IPS-18a (cell line): ENCODE measurements at regions not wholly inside any gene's neighbourhood (a gene's known extent, or its start where the extent isn't known, plus 50 kb on each side); places are given as distances from the start of the nearest gene placed in this dataset.
"Not testable (repeated sequence)": the region's sequence is repeated elsewhere in the genome, so short reads cannot be mapped to it uniquely, and the experiment has no call there.

Experiments used
- H3K27ac ChIP-seq: one replicate; pipeline ENCODE4 v1.5.1; 2013; ENCODE audit warnings: low read length
- H3K27me3 ChIP-seq: one replicate; pipeline ENCODE4 v1.6.1; 2013; ENCODE audit warnings: mild to moderate bottlenecking, low read length; ENCODE audit not compliant: control insufficient read depth, insufficient read depth
- H3K36me3 ChIP-seq: one replicate; pipeline ENCODE4 v1.6.1; 2013; ENCODE audit warnings: low read depth, low read length; ENCODE audit not compliant: control insufficient read depth
- H3K4me1 ChIP-seq: one replicate; pipeline ENCODE4 v1.6.1; 2013; ENCODE audit warnings: low read depth, low read length; ENCODE audit not compliant: control insufficient read depth
- H3K4me3 ChIP-seq: one replicate; pipeline ENCODE4 v1.5.1; 2013; ENCODE audit warnings: low read length
- H3K9ac ChIP-seq: one replicate; pipeline ENCODE4 v1.6.1; 2013; ENCODE audit warnings: mild to moderate bottlenecking, low read length, moderate library complexity
- H3K9me3 ChIP-seq: one replicate; pipeline ENCODE4 v1.6.1; 2013; ENCODE audit warnings: low read depth, low read length; ENCODE audit not compliant: control insufficient read depth

GRCh38 chr1:219712506-219712905, 99.6 kb upstream of the ZC3H11B start:
- no peaks in the 10 kb centered on the region for H3K9me3 ChIP-seq
- H3K27me3 ChIP-seq, result no peaks in the 10 kb centered on the region
- no peaks in the 10 kb centered on the region for H3K36me3 ChIP-seq
- H3K27ac ChIP-seq, result no peak overlapping the region
- no peak overlapping the region for H3K9ac ChIP-seq
- peaks cover 4% of the 10 kb centered on the region for H3K4me1 ChIP-seq
- no peak overlapping the region for H3K4me3 ChIP-seq

- Histone ChIP-seq H3K36me3 (no peaks in the 10 kb centered on the region), H3K9me3 (no peaks in the 10 kb centered on the region), H3K9ac (no peak overlapping the region), H3K27me3 (no peaks in the 10 kb centered on the region), H3K4me1 (peaks cover 4% of the 10 kb centered on the region), H3K4me3 (no peak overlapping the region), H3K27ac (no peak overlapping the region)
These were observed 97.8 kb upstream of the ZC3H11B start for GRCh38 chr1:219710529-219711194.

GRCh38 chr1:219708919-219709543, 96.1 kb upstream of the ZC3H11B start:
- Histone ChIP-seq H3K9ac (no peak overlapping the region), H3K4me1 (peaks cover 2% of the 10 kb centered on the region), H3K4me3 (no peak overlapping the region), H3K36me3 (no peaks in the 10 kb centered on the region), H3K27ac (no peak overlapping the region), H3K27me3 (no peaks in the 10 kb centered on the region), H3K9me3 (no peaks in the 10 kb centered on the region)

GRCh38 chr1:219707885-219708284, 95.0 kb upstream of the ZC3H11B start:
- H3K27ac ChIP-seq, H3K27me3 ChIP-seq, H3K4me1 ChIP-seq, H3K9me3 ChIP-seq, H3K4me3 ChIP-seq, H3K36me3 ChIP-seq, H3K9ac ChIP-seq: not testable (repeated sequence)

- H3K9me3 ChIP-seq, H3K4me3 ChIP-seq, H3K9ac ChIP-seq, H3K36me3 ChIP-seq, H3K27me3 ChIP-seq, H3K4me1 ChIP-seq, H3K27ac ChIP-seq: not testable (repeated sequence)
These were observed 91.4 kb upstream of the ZC3H11B start for GRCh38 chr1:219704331-219704730.

- H3K9me3 ChIP-seq, result no peaks in the 10 kb centered on the region
- H3K27me3 ChIP-seq, result no peaks in the 10 kb centered on the region
- no peaks in the 10 kb centered on the region for H3K4me1 ChIP-seq
- no peak overlapping the region for H3K4me3 ChIP-seq
- no peak overlapping the region for H3K27ac ChIP-seq
- no peak overlapping the region for H3K9ac ChIP-seq
- no peaks in the 10 kb centered on the region for H3K36me3 ChIP-seq
These were observed 90.4 kb upstream of the ZC3H11B start for GRCh38 chr1:219703368-219703639.

GRCh38 chr1:219701476-219701875, 88.6 kb upstream of the ZC3H11B start:
- Histone ChIP-seq H3K4me1 (no peaks in the 10 kb centered on the region), H3K36me3 (no peaks in the 10 kb centered on the region), H3K9ac (no peak overlapping the region), H3K27ac (no peak overlapping the region), H3K4me3 (no peak overlapping the region), H3K9me3 (no peaks in the 10 kb centered on the region), H3K27me3 (no peaks in the 10 kb centered on the region)

GRCh38 chr1:219699870-219700269, 87.0 kb upstream of the ZC3H11B start:
- Histone ChIP-seq H3K4me1 (no peaks in the 10 kb centered on the region), H3K9me3 (no peaks in the 10 kb centered on the region), H3K36me3 (no peaks in the 10 kb centered on the region), H3K4me3 (no peak overlapping the region), H3K27me3 (no peaks in the 10 kb centered on the region), H3K27ac (no peak overlapping the region), H3K9ac (no peak overlapping the region)

- Histone ChIP-seq H3K4me3 (no peak overlapping the region), H3K9ac (no peak overlapping the region), H3K36me3 (no peaks in the 10 kb centered on the region), H3K27me3 (no peaks in the 10 kb centered on the region), H3K4me1 (no peaks in the 10 kb centered on the region), H3K27ac (no peak overlapping the region), H3K9me3 (no peaks in the 10 kb centered on the region)
These were observed 84.8 kb upstream of the ZC3H11B start for GRCh38 chr1:219697682-219698081.

- Histone ChIP-seq H3K9me3 (no peaks in the 10 kb centered on the region), H3K4me3 (no peak overlapping the region), H3K4me1 (no peaks in the 10 kb centered on the region), H3K36me3 (no peaks in the 10 kb centered on the region), H3K27ac (no peak overlapping the region), H3K9ac (no peak overlapping the region), H3K27me3 (no peaks in the 10 kb centered on the region)
These were observed 80.1 kb upstream of the ZC3H11B start for GRCh38 chr1:219692981-219693380.

- Histone ChIP-seq H3K27ac (no peak overlapping the region), H3K4me3 (no peak overlapping the region), H3K27me3 (no peaks in the 10 kb centered on the region), H3K4me1 (no peaks in the 10 kb centered on the region), H3K36me3 (no peaks in the 10 kb centered on the region), H3K9me3 (no peaks in the 10 kb centered on the region), H3K9ac (no peak overlapping the region)
These were observed 76.9 kb upstream of the ZC3H11B start for GRCh38 chr1:219689774-219690173.

GRCh38 chr1:219687779-219688178, 74.9 kb upstream of the ZC3H11B start:
- no peak overlapping the region for H3K4me3 ChIP-seq
- H3K27me3 ChIP-seq, result no peaks in the 10 kb centered on the region
- no peaks in the 10 kb centered on the region for H3K9me3 ChIP-seq
- H3K36me3 ChIP-seq, result no peaks in the 10 kb centered on the region
- no peaks in the 10 kb centered on the region for H3K4me1 ChIP-seq
- H3K27ac ChIP-seq, result no peak overlapping the region
- no peak overlapping the region for H3K9ac ChIP-seq
